AG09319 (cell line): ENCODE measurements at regions not wholly inside any gene's neighbourhood (a gene's known extent, or its start where the extent isn't known, plus 50 kb on each side); places are given as distances from the start of the nearest gene placed in this dataset.
"Not testable (repeated sequence)": the region's sequence is repeated elsewhere in the genome, so short reads cannot be mapped to it uniquely, and the experiment has no call there.

Experiments
- DNase-seq: peaks from one replicate; pipeline ENCODE4 v3.0.0-alpha.2; 2010; ENCODE audit warnings: low read depth; ENCODE audit errors: extremely low read depth
- TF ChIP-seq, protein P1 (sequence below): IDR thresholded peaks from 2 replicates; pipeline ENCODE4 v1.5.1; 2011; ENCODE audit warnings: low read depth, mild to moderate bottlenecking, inconsistent platforms, low read length, moderate library complexity

DNA sequence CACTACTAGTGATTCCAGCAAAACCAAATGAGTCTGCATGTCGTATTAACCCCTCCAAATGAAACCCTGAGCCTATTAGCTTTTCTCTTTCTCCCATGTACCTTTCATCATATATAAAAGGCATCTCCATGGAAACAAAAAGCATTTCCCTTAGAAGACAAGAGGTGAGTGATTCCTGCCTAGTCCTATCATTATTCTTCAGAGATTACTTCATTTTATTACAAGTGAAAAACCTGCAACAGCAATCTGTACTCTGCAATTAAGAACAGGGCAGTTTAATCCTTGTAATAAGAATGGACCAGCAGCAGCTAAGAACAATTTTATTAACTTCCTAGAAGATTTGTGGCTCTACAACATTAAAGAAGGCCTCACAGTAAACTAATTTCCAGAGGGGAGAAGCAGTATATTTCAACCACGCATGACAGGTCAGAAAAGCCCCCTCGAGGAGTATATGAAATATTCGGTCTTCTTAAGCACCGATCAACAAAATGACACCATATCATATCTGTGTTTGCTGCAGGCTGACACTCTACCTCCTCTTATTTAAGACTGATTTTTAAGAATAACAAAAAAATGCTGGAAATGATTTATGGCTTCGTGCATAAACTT, 132.3 kb upstream of the TFPI start:
- no peak for DNase-seq

DNA sequence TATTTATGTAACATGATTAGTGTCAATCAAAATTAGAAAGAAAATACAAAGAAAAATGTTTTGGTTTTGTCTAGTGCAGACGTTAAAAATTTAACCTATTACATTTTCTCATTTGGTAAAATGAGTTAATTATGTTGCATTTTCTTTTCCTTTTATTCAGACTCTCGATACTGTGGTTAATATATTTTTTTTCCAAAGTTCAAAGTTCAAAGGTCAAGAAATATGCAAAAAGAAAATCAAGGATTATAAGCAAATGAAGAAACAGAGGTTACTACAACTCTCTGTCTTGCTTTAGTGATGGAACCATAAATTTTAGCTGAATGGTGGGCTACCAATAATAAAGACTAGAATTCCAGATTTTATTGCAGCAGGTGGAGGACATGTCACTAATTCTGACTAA, 133.3 kb upstream of the TFPI start:
- no peak for DNase-seq
- TF ChIP-seq, protein P1, sequence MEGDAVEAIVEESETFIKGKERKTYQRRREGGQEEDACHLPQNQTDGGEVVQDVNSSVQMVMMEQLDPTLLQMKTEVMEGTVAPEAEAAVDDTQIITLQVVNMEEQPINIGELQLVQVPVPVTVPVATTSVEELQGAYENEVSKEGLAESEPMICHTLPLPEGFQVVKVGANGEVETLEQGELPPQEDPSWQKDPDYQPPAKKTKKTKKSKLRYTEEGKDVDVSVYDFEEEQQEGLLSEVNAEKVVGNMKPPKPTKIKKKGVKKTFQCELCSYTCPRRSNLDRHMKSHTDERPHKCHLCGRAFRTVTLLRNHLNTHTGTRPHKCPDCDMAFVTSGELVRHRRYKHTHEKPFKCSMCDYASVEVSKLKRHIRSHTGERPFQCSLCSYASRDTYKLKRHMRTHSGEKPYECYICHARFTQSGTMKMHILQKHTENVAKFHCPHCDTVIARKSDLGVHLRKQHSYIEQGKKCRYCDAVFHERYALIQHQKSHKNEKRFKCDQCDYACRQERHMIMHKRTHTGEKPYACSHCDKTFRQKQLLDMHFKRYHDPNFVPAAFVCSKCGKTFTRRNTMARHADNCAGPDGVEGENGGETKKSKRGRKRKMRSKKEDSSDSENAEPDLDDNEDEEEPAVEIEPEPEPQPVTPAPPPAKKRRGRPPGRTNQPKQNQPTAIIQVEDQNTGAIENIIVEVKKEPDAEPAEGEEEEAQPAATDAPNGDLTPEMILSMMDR = no peak

More for the DNA sequence above, 132.3 kb upstream of the TFPI start:
- TF ChIP-seq, protein P1 = no peak

DNA sequence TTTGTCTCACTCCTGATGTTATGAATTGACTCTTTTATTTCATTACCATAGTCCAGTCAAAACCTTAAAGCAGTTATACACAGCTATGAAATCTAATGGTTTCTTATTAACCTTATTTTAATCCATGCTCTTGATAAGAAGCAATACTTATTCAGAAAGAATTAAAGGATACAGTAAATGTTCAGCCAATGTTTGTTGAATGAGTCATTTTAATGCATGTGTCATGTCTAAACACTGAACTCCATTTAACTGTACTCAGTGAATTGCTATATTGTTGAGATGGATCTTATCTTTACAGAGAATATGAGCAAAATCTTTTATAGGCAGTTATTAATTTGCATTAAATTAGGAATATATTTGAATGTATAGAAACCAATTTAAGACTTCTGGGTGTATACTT, 135.1 kb upstream of the TFPI start:
- no peak for DNase-seq
- TF ChIP-seq, protein P1 = no peak

DNA sequence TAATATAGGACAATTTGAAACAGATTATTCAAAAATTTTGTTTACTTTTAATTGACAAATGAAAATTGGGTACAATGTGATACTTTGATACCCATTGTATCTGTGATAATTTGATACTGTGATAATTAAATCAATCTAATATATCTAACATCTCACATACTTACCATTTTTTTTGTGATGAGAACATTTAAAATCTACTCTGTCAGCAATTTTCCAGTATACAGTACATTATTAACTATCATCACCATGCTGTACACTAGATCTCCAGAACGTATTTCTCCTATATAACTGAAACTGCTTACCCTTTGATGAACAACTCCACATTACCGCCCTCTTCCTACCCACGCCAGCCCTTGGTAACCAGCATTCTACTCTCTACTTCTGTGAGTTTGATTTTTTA, 139.7 kb upstream of the TFPI start:
- TF ChIP-seq, protein P1 = no peak
- no peak for DNase-seq

DNA sequence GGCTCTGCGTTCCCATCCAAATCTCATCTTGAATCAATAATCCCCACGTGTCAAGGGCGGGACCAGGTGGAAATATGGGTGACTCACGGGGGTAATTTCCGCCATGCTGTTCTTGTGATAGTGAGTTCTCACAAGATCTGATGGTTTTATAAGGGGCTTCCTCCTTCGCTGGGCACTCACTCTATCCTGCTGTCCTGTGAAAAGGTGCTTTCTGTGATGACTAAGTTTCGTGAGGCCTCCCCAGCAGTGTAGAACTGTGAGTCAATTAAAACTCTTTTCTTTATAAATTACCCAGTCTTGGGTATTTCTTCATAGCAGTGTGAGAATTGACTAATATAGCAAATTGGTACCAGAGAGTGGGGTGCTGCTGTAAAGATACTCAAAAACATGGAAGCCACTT, 142.4 kb upstream of the TFPI start:
- not testable (repeated sequence) for DNase-seq

DNA sequence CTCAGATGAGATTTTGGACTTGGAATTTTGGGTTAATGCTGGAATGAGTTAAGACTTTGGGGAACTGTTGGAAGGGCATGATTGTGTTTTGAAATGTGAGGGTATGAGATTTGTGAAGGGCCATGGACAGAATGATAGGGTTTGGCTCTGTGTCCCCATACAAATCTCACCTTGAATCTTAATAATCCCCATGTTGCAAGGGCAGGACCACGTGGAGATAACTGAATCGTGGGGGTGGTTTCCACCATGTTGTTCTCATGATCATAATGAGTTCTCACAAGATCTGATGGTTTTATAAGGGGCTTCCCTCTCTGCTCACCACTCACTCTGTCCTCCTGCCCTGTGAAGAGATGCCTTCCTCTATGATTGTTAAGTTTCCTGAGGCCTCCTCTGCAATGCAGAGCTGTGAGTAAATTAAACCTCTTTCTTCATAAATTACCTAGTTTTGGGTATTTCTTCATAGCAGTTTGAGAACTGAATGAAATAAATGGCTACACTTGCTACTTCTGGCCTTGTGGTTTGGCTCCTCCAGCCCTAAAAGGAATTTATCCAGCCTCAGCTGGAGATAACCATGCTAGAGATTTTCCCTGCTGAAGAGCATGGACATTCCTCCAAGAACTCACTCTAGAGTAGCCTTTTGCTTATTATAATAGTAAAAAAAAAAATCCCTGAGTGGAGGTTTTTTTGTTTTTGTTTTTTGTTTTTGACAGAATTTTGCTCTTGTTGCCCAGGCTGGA, 144.3 kb upstream of the TFPI start:
- no peak for DNase-seq
- TF ChIP-seq, protein P1 = no peak

DNA sequence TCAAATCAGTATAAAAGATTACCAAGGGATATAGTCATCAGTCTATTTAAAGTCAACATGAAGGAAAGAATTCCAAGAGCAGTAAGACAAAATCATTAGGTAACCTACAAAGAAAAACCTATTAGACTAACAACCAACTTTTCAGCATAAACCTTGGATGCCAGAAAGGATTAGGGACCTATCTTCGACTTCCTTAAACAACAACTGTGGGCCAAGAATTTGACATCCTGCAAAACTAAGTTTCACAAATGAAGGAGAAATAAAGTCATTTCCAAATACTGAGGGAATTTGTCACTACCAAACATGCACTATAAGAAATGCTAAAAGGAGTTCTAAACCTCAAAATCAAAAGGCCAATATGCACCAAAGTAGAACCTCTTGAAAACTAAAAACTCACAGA, 147.9 kb upstream of the TFPI start:
- TF ChIP-seq, protein P1 = no peak
- DNase-seq = no peak

DNA sequence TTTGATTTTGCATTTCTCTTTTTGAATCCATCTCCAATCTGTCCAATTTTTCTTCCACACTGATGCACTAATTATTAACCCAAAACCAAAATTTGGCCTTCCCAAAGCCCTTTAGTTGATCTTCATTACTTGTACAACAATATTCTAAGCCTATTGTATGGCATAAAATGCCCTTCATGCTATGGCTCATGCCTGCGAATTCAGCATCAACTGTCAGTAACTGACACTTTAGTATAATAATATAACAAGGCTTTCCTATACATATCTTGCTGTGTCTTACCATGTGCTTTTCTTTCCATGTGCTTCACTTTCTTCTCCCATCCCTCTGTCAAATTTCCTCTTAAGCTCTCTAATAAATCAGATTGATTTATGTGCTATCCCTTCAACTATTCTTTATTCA, 154.0 kb upstream of the TFPI start:
- TF ChIP-seq, protein P1 = no peak
- DNase-seq = no peak
